ENCODE measurements at regions not wholly inside any gene's neighbourhood (a gene's known extent, or its start where the extent isn't known, plus 50 kb on each side); places are given as distances from the start of the nearest gene placed in this dataset.

GRCh38 chrX:45847961-45848360 is 647.3 kb upstream of the DIPK2B start:
- no peak for TF ChIP-seq POLR2A (IDR thresholded peaks at IDR 0.05; ENCODE audit: extremely low read depth, insufficient read length)
- TF ChIP-seq, protein P1, sequence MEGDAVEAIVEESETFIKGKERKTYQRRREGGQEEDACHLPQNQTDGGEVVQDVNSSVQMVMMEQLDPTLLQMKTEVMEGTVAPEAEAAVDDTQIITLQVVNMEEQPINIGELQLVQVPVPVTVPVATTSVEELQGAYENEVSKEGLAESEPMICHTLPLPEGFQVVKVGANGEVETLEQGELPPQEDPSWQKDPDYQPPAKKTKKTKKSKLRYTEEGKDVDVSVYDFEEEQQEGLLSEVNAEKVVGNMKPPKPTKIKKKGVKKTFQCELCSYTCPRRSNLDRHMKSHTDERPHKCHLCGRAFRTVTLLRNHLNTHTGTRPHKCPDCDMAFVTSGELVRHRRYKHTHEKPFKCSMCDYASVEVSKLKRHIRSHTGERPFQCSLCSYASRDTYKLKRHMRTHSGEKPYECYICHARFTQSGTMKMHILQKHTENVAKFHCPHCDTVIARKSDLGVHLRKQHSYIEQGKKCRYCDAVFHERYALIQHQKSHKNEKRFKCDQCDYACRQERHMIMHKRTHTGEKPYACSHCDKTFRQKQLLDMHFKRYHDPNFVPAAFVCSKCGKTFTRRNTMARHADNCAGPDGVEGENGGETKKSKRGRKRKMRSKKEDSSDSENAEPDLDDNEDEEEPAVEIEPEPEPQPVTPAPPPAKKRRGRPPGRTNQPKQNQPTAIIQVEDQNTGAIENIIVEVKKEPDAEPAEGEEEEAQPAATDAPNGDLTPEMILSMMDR (IDR thresholded peaks at IDR 0.05; ENCODE audit: low read depth, low read length), result no peak
- TF ChIP-seq, protein P2, sequence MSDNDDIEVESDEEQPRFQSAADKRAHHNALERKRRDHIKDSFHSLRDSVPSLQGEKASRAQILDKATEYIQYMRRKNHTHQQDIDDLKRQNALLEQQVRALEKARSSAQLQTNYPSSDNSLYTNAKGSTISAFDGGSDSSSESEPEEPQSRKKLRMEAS (IDR thresholded peaks at IDR 0.05; ENCODE audit: low read depth, low read length), result no peak
- no peak for TF ChIP-seq MYC (IDR thresholded peaks at IDR 0.05; ENCODE audit: low read depth, low read length)

All from NB4 (cell line).